ENCODE measurements at regions not wholly inside any gene's neighbourhood (a gene's known extent, or its start where the extent isn't known, plus 50 kb on each side); places are given as distances from the start of the nearest gene placed in this dataset.
A peak's percentile ranks its signal among the peaks of the same experiment; 100 is the strongest.

DNA sequence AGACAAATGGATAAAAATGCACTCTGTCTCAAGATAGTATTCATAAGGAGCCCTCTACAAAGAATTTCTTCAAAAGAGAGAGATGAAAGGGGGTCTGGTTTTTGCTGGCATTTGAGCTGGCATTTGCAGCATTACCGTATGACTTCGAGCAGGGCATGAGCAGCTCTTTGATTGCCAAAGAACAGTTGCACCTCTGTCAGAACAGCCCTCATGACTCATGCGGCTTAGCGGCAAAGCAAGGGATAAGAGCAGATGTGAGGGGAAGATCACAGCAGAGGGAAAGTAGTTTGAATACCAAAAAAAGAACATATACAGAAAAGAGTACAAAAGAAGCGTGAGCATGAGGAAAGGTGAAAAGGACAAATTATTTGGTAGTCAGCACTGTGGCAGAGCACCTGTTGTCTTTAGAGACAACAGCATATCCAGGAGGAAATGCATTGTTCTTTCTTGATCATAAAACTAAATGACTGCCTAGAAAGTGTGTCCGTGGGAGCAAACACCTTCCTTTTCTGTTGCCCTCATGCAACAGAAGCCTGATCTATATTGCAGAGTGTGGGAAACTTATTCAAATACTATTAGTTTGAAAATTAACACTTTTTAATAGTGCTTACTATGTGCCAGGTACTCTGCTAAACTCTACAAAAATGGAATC, 80.5 kb upstream of the SLC24A5 start:
- Mint-ChIP-seq H3K27me3 (ENCODE audit: low read depth, poor library complexity) (peaks cover 2% of the 10 kb centered on the region), H3K9me3 (no peaks in the 10 kb centered on the region), H3K4me1 (peaks cover 9% of the 10 kb centered on the region), H3K36me3 (ENCODE audit: low read depth) (no peaks in the 10 kb centered on the region), H3K4me3 (no peak overlapping the region), H3K27ac (no peak overlapping the region)
- DNase-seq = no peak
- TF ChIP-seq CTCF (IDR thresholded peaks at IDR 0.05) = no peak

DNA sequence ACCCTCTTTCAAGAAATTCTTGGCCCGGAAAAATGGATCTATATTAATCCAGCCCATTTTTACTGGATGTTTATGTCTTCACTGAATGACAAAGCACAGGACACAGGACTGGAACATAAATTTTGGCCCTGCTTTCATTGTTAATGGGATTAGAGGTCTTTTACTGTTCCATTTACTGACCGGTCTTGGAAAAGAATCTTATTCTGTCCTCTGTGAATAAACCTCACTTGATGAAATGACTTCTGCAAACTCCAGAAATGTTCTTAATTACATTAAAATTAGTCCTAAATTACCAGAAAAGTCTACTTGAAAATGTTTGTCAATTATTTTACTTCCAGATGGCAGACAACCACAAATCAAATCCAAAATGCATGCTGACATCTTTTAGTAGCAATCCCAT, 79.3 kb upstream of the SLC24A5 start:
- H3K9me3 Mint-ChIP-seq = no peaks in the 10 kb centered on the region
- peaks cover 2% of the 10 kb centered on the region for H3K27me3 Mint-ChIP-seq (ENCODE audit: low read depth, poor library complexity)
- no peak for TF ChIP-seq CTCF (IDR thresholded peaks at IDR 0.05)
- DNase-seq = no peak
- peaks cover 18% of the 10 kb centered on the region for H3K4me1 Mint-ChIP-seq
- no peak overlapping the region for H3K27ac Mint-ChIP-seq
- H3K4me3 Mint-ChIP-seq = no peak overlapping the region
- no peaks in the 10 kb centered on the region for H3K36me3 Mint-ChIP-seq (ENCODE audit: low read depth)

DNA sequence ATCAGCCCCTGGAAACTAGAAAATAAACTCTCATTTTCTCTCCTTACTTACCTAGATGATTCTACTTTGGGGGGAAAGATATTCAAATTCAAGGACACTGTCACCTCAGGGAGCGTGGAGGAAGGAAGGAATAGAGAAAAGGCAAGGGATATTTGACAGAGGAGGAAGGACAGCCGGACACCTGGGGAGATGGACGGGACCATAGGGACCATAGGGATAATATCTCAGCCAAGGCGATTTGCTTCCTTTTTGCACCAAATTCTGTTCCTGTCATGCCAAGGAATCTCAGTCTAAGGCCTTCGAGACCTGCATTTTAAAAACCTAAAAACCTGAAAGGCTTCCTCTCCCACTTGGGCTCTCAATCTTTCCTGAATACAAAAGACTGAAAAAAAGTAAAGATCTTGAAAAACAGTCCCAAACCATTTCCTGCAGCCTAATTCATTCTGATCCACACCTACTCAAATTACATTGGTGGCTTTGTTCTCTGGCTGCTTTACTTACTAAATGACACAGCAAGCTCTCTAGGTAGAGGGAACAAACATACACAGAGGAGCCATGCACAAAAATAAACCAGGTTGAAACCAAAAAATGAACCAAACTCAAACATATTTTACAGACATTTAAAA, 73.9 kb upstream of the SLC24A5 start:
- H3K27ac Mint-ChIP-seq = peak overlapping the region; percentile 97
- DNase-seq = no peak

DNA sequence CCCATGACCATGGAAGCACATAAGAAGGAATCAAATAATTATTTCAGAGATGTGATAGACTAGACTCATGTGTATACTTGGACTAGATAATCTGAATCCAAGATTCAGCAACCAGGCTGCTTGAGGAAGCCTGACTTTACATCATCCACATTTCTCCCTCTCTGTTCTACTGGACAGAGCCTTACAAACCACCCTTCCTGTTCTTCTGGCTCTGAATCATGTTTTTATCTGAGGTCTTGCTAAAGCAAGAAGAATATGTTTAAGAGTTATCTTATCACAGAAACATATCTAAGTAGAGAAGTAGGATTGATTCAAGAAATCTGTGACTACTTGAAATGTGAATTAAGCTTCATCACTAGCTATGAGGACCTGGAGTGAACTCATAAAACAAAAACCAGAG, 71.1 kb upstream of the SLC24A5 start:
- no peak for TF ChIP-seq CTCF (IDR thresholded peaks at IDR 0.05)
- Mint-ChIP-seq H3K27me3 (ENCODE audit: low read depth, poor library complexity) (peaks cover 1% of the 10 kb centered on the region), H3K9me3 (peaks cover 33% of the 10 kb centered on the region), H3K36me3 (ENCODE audit: low read depth) (peaks cover 11% of the 10 kb centered on the region), H3K4me1 (peaks cover 24% of the 10 kb centered on the region), H3K27ac (no peak overlapping the region), H3K4me3 (no peak overlapping the region)
- DNase-seq = no peak

More for the DNA sequence above, 73.9 kb upstream of the SLC24A5 start:
- Mint-ChIP-seq H3K4me1 (peaks cover 24% of the 10 kb centered on the region), H3K36me3 (ENCODE audit: low read depth) (no peaks in the 10 kb centered on the region), H3K9me3 (peaks cover 10% of the 10 kb centered on the region), H3K4me3 (no peak overlapping the region), H3K27me3 (ENCODE audit: low read depth, poor library complexity) (peaks cover 2% of the 10 kb centered on the region)
- TF ChIP-seq CTCF (IDR thresholded peaks at IDR 0.05) = no peak

GRCh38 chr15:48052946-48053345, 67.8 kb upstream of the SLC24A5 start:
- Mint-ChIP-seq H3K4me3 (no peak overlapping the region), H3K27ac (no peak overlapping the region), H3K27me3 (ENCODE audit: low read depth, poor library complexity) (peaks cover 8% of the 10 kb centered on the region), H3K36me3 (ENCODE audit: low read depth) (peaks cover 11% of the 10 kb centered on the region), H3K9me3 (peaks cover 43% of the 10 kb centered on the region), H3K4me1 (peaks cover 4% of the 10 kb centered on the region)
- no peak for TF ChIP-seq CTCF (IDR thresholded peaks at IDR 0.05)
- no peak for DNase-seq

GRCh38 chr15:48058371-48058770, 62.4 kb upstream of the SLC24A5 start:
- peaks cover 8% of the 10 kb centered on the region for H3K27me3 Mint-ChIP-seq (ENCODE audit: low read depth, poor library complexity)
- H3K4me1 Mint-ChIP-seq = peaks cover 54% of the 10 kb centered on the region
- H3K27ac Mint-ChIP-seq = peak overlapping the region; percentile 76
- no peak for TF ChIP-seq CTCF (IDR thresholded peaks at IDR 0.05)
- peaks cover 22% of the 10 kb centered on the region for H3K9me3 Mint-ChIP-seq
- no peak for DNase-seq
- no peak overlapping the region for H3K4me3 Mint-ChIP-seq
- peaks cover 11% of the 10 kb centered on the region for H3K36me3 Mint-ChIP-seq (ENCODE audit: low read depth)
